ENCODE measurements at regions not wholly inside any gene's neighbourhood (a gene's known extent, or its start where the extent isn't known, plus 50 kb on each side); places are given as distances from the start of the nearest gene placed in this dataset.

- Histone ChIP-seq H2AFZ (ENCODE audit: low read length) (no peak overlapping the region), H3K9me3 (ENCODE audit: low read length) (peaks cover 39% of the 10 kb centered on the region), H3K4me1 (ENCODE audit: insufficient read depth, low read length) (no peaks in the 10 kb centered on the region), H3K4me2 (ENCODE audit: low read depth, low read length) (no peak overlapping the region), H3K36me3 (replicated peaks in 1 of 2; ENCODE audit: control insufficient read depth in 1 of 2, insufficient read depth in 2 of 2, low read length in 2 of 2) (no peaks in the 10 kb centered on the region), H3K4me3 (replicated peaks in 1 of 3; ENCODE audit: insufficient read depth in 1 of 3, low read depth in 2 of 3, low read length in 3 of 3) (no peak overlapping the region), H3K79me2 (ENCODE audit: insufficient read depth, low read length) (no peaks in the 10 kb centered on the region), H3K27ac (ENCODE audit: extremely low read length, insufficient read depth, low read length) (no peak overlapping the region), H4K20me1 (ENCODE audit: insufficient read depth, low read length) (no peaks in the 10 kb centered on the region), H3K9ac (ENCODE audit: insufficient read depth, low read depth, low read length) (no peak overlapping the region), H3K27me3 (ENCODE audit: control insufficient read depth in 1 of 2, insufficient read depth in 2 of 2, low read length in 2 of 2) (no peaks in the 10 kb centered on the region)
- CTCF ChIA-PET (ENCODE audit: low intra/inter-chr PET ratio, low total read pairs): no interaction called here
- WGBS (ENCODE audit: low lambda C conversion rate): 0% methylated on average over 1 of the region's 1 CpG
- TF ChIP-seq FOXA1 (IDR thresholded peaks at IDR 0.05) (no peak), FOXA1 (CRISPR knock-in tag; IDR thresholded peaks at IDR 0.05) (no peak), BRD4 (CRISPR knock-in tag; IDR thresholded peaks at IDR 0.05) (no peak), NCOA2 (CRISPR knock-in tag; IDR thresholded peaks at IDR 0.05) (no peak), ZNF792 (CRISPR knock-in tag; IDR thresholded peaks at IDR 0.05) (no peak), NFE2L1 (CRISPR knock-in tag; IDR thresholded peaks at IDR 0.05; ENCODE audit: borderline replicate concordance) (no peak), ZNF720 (CRISPR knock-in tag; IDR thresholded peaks at IDR 0.05) (no peak), ZNF331 (CRISPR knock-in tag; IDR thresholded peaks at IDR 0.05) (no peak), ZNF747 (CRISPR knock-in tag; IDR thresholded peaks at IDR 0.05; ENCODE audit: borderline replicate concordance) (no peak)
- TF ChIP-seq, protein P1, sequence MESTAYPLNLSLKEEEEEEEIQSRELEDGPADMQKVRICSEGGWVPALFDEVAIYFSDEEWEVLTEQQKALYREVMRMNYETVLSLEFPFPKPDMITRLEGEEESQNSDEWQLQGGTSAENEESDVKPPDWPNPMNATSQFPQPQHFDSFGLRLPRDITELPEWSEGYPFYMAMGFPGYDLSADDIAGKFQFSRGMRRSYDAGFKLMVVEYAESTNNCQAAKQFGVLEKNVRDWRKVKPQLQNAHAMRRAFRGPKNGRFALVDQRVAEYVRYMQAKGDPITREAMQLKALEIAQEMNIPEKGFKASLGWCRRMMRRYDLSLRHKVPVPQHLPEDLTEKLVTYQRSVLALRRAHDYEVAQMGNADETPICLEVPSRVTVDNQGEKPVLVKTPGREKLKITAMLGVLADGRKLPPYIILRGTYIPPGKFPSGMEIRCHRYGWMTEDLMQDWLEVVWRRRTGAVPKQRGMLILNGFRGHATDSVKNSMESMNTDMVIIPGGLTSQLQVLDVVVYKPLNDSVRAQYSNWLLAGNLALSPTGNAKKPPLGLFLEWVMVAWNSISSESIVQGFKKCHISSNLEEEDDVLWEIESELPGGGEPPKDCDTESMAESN (CRISPR knock-in tag; conservative IDR thresholded peaks at IDR 0.05): no peak
- POLR2A ChIA-PET: no interaction called here
- no peak for DNase-seq (ENCODE audit: low spot score)
- BruUV-seq (replicated peaks): no TSS peak
- intact Hi-C loops (cut with micrococcal nuclease; ENCODE audit: unreplicated experiment) (no loop called here), in situ Hi-C loops (cut with HindIII; ENCODE audit: extremely low pct_ligation_motif_present, low pct_unique_long_range_greater_than_20kb) (no loop called here)
- ATAC-seq: no peak
- no peak for FAIRE-seq
Measured at GRCh38 chr5:125396462-125396861, 650.0 kb upstream of the ZNF608 start.

- no TSS peak for BruUV-seq (replicated peaks)
- CTCF ChIA-PET (ENCODE audit: low intra/inter-chr PET ratio, low total read pairs): no interaction called here
- DNase-seq (ENCODE audit: low spot score) (no peak), FAIRE-seq (no peak), ATAC-seq (no peak)
- in situ Hi-C loops (cut with HindIII; ENCODE audit: extremely low pct_ligation_motif_present, low pct_unique_long_range_greater_than_20kb): no loop called here
- Histone ChIP-seq H3K79me2 (ENCODE audit: insufficient read depth, low read length) (no peaks in the 10 kb centered on the region), H3K27me3 (ENCODE audit: control insufficient read depth in 1 of 2, insufficient read depth in 2 of 2, low read length in 2 of 2) (no peaks in the 10 kb centered on the region), H3K4me3 (replicated peaks in 1 of 3; ENCODE audit: insufficient read depth in 1 of 3, low read depth in 2 of 3, low read length in 3 of 3) (no peak overlapping the region), H2AFZ (ENCODE audit: low read length) (no peak overlapping the region), H4K20me1 (ENCODE audit: insufficient read depth, low read length) (no peaks in the 10 kb centered on the region), H3K27ac (ENCODE audit: extremely low read length, insufficient read depth, low read length) (no peak overlapping the region), H3K36me3 (replicated peaks in 1 of 2; ENCODE audit: control insufficient read depth in 1 of 2, insufficient read depth in 2 of 2, low read length in 2 of 2) (no peaks in the 10 kb centered on the region), H3K4me2 (ENCODE audit: low read depth, low read length) (no peak overlapping the region), H3K4me1 (ENCODE audit: insufficient read depth, low read length) (no peaks in the 10 kb centered on the region), H3K9ac (ENCODE audit: insufficient read depth, low read depth, low read length) (no peak overlapping the region), H3K9me3 (ENCODE audit: low read length) (peaks cover 36% of the 10 kb centered on the region)
- POLR2A ChIA-PET: no interaction called here
- TF ChIP-seq MAFF (IDR thresholded peaks at IDR 0.05; ENCODE audit: low read depth, low read length) (peak; percentile 25; the same call in 1 of the 2 replicates), ZNF614 (CRISPR knock-in tag; IDR thresholded peaks at IDR 0.05; ENCODE audit: borderline replicate concordance) (no peak), MAFK (conservative IDR thresholded peaks at IDR 0.05 in 1 of 2, IDR thresholded peaks at IDR 0.05 in 1 of 2; ENCODE audit: low read length in 2 of 2) (peak; percentile 23 to 68; a peak in 2 of 4 replicates)
- intact Hi-C loops (cut with micrococcal nuclease; ENCODE audit: unreplicated experiment): no loop called here
- 10% methylated on average over 2 of the region's 2 CpGs for WGBS (ENCODE audit: low lambda C conversion rate)
Measured at GRCh38 chr5:125398466-125398865, 652.0 kb upstream of the ZNF608 start.

Measured in HepG2 (cell line).